Ammon's horn (tissue), 1 donor: ENCODE measurements at regions not wholly inside any gene's neighbourhood (a gene's known extent, or its start where the extent isn't known, plus 50 kb on each side); places are given as distances from the start of the nearest gene placed in this dataset.
A peak's percentile ranks its signal among the peaks of the same experiment; 100 is the strongest.
"Not testable (repeated sequence)": the region's sequence is repeated elsewhere in the genome, so short reads cannot be mapped to it uniquely, and the experiment has no call there.

ENCODE experiments used
- DNase-seq: peaks from one replicate; pipeline ENCODE4 v3.0.0-alpha.2; 2016; ENCODE audit warnings: low spot score

DNA sequence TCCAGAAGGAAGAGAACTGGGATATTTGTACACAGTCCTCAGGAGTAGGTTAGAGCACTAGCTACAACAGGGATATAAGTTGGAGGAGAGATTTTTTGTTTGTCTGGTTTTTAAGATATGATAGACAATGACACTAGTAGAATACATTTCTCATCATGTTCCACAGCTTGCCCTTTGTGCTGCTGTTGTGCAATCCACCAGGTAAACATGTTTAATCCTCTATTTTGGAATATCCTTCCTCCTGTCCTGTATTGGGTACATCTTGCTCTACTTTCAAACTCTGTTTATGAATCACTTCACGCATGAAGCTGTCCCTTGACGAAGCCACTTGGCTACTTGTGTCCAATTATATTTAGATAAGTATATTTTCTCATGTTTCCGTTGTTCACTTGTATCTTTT is 153.6 kb upstream of the TENT5A start:
- no peak for DNase-seq

DNA sequence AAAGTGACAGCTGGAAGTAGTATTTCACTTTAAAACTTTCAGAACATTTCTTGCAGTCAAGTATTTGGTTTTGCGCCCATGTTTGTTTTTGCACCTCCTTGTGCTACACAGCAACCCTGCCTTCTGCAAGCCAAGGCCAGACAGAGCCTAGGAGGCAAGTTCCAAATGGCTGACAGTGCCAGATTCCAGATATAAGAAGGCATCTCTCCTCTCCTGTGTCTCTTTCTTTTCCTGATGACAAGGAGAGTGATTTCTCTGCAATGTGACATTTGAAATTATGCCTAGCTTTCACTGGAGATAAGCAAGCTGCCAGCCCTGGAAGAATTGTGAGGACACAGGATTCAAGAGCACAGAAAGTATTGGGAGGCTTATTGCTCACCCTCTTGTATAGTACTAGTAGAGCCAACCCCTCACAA is 149.1 kb upstream of the TENT5A start:
- DNase-seq: no peak

DNA sequence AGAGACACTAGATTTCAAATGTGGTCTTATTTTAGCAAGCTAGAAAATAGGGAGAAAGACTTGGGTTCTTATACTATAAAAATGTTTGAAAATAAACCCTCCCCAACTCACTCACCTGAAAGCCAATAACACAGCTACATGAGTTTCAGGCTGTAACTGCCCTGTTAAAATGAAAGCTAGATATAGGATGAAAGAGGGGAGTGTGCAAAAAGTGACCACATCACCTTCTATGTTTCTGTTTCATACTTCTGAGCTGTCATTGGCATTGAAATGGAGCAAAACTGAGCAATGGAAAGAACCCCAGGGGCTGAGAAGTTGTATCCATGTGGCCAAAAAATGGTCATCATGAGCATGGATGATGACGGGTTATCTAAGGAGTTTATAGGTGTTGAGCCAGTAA is 148.1 kb upstream of the TENT5A start:
- DNase-seq: no peak

DNA sequence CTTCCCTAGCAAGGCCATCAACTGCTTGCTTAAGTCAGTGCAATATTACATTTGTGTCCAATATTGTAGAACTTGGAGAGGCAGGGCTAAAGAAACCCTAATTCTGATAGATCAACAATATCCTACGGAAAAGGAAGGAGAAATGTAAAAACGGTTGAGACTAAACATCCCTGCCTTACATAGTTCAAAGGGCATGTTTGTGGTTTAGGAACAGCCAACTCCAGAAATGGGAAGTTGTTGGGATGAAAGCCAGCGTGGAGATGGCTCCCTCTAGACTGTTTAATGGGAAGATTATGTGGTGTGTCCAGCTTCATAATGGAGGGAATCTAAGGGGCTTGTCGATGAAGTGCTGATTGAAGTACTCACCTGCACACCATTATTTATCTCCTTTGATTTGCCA is 145.3 kb upstream of the TENT5A start:
- DNase-seq: no peak

DNA sequence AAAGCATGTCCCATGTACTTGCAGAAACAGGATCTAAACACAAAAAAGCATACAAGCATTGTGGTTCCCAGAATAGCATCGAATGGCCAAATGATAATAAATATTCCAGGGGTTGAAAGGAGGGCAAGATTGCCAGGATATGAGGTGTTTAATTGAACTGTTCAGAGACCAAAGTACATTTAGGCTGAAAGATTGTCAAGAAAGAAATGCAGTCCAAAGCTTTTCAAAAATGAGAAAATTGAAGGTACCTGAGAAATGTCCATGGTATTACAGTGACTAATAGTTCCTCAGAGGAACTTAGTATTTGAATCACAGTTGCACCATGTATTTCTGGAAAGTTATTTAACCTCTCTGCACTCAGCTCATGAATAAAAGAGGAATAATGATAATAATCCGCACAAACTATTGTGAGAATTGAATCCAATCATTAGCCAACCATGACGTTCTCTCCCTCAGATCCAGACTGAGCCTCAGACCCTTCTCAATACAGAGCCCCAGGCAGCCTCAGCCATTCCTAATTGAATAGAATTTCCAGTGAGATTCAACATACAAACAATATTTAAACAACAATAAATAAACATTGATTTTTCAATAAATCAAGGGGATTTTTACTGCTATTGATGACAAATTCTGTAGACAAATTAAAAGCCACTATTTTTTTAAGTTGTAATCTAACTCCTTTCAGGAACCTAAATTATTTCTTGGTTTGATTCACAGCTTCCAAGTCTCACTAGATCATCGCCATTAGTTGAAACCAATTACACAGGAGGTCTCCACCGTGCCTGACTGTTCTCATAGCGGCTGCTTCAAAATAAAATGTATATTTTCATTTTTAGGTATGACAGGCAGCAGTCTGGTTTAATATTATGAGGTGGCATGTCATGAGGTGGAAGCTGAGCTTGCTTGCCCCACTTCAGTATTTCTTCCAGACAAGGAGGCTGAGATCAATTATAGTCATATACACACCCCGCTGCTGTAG is 144.3 kb upstream of the TENT5A start:
- no peak for DNase-seq

DNA sequence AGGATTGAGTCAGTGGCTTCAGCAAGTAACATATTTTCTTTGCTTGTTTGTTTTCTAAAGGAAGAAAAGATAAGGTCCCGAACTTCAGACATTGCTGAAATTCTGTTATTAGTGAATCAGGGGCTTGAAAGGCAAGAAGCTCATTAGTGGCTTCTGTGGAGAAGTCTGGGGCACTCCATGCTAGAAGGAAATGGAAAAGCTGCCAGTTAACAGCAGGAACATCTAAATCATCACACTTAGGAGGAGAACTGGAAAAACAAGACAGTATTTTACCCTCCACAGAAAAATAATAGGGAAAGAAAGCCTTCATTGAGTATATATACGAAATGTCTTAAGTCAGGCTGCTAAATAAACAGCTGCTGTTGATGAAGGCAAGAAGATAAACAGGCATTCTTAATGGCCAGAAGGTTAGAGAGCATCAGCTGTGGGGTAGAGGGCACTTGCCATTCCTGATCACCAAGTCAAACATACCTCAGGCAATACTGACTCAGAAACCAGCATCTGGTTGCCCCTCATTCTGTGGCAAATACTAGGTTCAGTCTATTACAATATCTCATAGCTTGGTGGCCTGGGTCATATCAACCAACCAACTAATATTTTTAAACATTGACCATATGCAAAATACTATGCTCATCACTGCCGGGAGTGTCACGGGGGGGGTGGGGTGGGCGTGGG is 143.2 kb upstream of the TENT5A start:
- DNase-seq: no peak

DNA sequence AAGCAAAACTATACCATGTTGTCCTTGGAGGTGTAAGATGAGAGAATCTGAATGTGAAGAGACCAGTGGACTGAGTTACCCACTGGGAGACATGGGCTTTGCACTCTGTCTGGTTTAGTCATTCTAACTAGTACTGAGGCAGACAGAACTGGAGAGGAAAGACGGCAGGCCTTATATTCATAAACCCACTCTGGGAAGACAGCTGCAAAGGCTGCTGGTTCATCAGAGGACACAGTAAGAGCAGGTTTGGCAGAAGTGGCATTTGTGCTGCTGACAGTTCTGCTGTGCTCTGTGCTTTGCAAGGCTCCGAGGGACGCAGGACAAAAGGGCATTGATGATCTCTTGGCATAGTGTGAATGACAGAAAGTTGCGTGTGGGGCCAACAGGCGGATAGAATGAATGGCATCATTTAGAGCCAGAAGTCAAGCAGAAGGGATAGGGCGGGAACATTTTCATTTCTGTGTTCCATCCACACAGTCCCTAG is 142.3 kb upstream of the TENT5A start:
- peak; percentile 98 for DNase-seq

- DNase-seq: no peak
Observed at GRCh38 chr6:81894306-81894705, 141.8 kb upstream of the TENT5A start.

DNA sequence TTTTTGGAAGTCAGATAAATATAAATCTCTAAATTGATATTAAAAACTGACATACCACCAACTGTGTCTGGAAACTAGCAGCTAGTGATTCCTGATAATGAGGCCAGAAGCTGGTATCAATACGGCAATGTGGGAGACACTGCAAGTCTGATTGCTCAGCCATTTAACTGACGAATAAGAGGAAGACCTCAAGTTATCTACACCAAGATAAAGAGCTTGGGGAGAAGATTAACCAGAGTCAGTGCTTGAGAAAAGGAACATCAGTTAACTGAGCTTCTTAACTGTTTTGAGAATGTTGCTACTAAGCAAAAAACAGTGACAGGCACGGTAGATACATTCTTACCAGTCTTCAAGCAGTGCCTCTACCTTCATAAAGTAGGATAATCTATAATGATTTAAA is 140.4 kb upstream of the TENT5A start:
- no peak for DNase-seq

DNA sequence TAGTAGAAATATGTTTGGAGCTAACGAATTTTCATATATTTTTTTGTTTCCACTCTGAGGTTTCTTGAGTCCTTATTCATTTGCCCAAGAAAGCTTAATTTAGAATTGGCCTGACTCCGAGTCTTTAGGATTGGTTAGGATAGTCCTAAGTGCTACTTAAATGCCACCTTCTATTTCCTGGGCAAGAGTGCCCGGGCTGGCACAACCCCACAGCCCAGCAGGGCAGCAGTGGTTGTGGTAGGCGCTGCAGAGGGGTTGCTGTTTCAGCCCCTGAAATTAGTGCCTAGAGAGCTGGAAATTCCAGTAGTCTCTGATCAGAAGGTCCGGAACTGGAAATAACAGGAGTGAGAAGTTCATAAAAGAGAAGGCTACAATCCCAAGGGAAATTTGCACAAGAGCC is 139.4 kb upstream of the TENT5A start:
- no peak for DNase-seq

- no peak for DNase-seq
Observed at GRCh38 chr6:81890846-81891245, 138.4 kb upstream of the TENT5A start.

GRCh38 chr6:81889377-81890053 is 137.0 kb upstream of the TENT5A start:
- no peak for DNase-seq

GRCh38 chr6:81886909-81887308 is 134.4 kb upstream of the TENT5A start:
- DNase-seq: not testable (repeated sequence)

DNA sequence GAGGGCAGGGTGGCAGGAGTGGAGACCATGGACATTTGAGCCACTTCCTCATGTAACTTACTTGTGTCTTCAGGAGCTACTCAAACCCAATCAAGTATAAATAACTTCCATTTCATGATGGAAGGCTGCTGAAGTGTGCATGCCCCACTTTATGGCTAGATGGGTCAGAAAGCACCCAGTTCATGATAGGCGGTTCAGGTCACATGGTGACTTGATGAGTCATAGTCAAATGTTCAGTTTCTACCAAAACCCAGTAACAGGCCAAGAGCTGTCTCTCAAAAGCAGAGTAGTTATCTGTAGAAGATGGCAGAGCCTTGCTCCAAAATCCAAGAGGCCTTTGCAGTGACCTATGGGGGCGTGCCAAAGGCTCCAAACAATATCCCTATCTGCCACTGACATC is 133.7 kb upstream of the TENT5A start:
- no peak for DNase-seq

DNA sequence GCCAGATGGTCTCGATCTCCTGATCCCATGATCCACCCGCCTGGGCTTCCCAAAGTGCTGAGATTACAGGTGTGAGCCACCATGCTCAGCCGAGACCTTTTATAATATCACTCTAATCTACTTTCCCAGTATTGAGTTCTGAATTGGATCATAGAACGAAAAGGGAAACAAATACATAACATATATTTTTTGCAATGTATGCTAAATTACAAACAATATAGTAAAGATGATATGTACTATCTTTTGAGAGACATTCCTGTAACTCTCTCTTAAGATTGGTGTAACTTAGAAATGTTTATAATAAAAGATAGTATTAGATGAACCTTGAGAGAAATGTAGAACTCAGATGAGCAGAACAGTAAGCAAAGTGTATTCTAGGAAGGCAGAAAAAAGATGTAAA is 129.2 kb upstream of the TENT5A start:
- DNase-seq: no peak

DNA sequence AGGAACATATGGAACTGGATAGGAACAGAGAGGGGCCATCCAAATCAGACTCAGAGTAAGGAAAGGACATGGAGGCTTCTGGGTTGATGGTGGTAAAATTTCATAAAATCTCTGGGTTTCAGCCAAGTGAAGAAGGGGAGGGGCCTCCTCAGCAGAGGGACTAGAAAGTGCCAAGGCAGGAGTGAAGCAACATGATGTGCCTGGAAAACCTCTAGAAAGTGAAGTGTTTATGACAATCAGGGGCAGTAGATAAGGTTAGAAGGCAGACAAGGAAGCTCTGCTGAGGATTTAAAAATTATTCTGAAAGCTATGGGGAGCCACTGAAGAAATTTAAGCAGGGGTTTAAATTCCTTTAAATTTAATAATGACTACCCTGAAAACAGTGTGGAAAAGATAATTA is 126.0 kb upstream of the TENT5A start:
- no peak for DNase-seq

DNA sequence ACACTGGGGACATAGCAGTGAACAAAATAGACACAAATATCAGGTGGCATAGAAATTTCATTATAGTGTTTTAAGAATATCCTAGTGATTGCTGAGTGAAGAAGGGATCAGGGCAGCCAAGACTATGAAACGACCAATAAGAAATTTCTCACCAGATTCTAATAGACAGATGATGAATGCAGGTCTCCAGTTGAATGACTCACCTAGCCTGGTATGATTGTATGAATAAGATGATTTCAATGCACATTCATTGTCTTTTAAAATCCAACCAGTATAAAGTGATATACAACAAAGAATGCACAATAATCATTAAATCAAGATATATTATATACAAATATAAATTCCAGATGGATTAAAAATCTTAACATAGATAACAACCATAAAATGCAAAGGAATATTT is 124.5 kb upstream of the TENT5A start:
- no peak for DNase-seq

DNA sequence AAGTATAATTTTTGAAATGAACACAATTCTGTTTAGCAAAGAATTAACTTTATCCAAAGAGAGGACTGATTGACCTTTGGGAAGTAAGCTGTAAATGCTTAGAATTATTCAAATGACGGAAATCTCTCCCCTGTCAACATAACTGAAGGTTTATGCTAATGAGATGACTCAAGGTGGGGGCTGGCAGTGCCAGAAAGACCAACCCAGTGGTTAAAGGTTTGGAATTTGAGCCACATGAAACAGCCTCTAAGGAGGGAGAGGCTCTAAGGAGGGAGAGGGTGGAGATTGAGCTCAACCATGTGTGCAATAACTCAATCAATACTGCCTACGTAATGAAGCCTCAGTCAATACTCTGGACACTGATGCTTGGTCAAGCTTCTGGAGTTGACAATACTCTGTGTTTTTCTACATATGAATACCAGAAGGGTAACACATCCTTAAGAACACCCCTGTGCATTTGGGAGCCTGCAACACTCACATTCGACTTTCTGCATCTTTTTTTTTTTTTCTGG is 123.4 kb upstream of the TENT5A start:
- no peak for DNase-seq

- DNase-seq: not testable (repeated sequence)
Observed at GRCh38 chr6:81869749-81870508, 117.4 kb upstream of the TENT5A start.

DNA sequence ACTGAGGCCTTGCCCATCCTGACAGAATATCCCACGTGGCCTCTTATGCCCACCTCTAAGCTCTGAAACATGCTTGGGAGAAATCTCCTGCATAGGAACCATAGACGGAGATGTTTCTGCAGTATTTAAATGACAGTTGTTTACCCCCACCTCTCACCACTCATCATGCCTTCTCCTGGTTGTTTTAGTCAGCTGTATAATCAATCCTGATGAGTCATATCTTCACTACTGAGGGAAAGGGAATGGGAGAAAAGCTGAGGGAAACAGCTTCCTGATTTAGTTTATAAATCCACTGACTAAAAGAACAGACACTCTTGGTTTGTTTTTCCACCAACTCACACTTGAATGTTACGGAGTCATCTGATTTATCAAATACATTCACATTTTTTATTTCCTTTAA is 113.2 kb upstream of the TENT5A start:
- DNase-seq: peak; percentile 24

DNA sequence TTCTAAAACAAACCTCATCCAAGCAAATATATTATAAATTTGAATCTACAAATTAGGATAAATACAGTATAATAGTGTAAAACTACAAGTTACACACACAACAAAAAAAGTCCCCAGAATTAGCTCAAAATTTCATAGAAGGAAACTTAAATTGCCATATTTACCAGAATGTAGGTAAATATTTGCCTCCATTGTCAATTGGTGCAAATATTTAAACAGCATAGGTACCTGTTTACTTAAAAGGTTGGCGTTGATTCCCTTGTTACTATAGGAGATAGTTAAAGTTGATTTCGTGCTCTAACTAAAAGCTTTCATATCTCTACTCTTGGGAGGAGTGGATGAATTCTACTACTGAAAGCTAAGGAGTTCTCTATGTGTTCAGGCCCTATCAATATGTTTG is 111.6 kb upstream of the TENT5A start:
- no peak for DNase-seq

DNA sequence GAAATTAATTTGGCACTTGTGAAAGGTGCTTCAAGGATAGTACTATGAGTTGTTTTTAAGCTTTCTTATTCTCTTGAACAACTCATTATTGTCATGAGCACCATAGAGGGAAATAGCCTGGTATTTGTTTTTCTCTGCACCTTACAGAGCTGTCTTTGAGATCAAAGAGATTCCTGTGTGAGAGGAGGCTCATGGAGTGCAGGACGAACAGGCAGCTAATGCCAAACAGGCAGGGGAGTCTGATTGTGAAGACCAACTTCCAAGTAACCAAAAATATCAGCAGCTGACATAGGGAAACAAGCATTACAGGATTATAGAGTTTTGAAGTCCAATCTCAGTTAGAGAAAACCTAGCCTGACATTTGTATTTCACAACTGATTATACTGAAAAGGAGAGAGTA is 110.6 kb upstream of the TENT5A start:
- DNase-seq: no peak
